RPMI7951 (cell line): ENCODE measurements at regions not wholly inside any gene's neighbourhood (a gene's known extent, or its start where the extent isn't known, plus 50 kb on each side); places are given as distances from the start of the nearest gene placed in this dataset.

Experiments
- DNase-seq: peaks from one replicate; pipeline ENCODE4 v3.0.0-alpha.2; 2012; ENCODE audit warnings: low read depth

DNA sequence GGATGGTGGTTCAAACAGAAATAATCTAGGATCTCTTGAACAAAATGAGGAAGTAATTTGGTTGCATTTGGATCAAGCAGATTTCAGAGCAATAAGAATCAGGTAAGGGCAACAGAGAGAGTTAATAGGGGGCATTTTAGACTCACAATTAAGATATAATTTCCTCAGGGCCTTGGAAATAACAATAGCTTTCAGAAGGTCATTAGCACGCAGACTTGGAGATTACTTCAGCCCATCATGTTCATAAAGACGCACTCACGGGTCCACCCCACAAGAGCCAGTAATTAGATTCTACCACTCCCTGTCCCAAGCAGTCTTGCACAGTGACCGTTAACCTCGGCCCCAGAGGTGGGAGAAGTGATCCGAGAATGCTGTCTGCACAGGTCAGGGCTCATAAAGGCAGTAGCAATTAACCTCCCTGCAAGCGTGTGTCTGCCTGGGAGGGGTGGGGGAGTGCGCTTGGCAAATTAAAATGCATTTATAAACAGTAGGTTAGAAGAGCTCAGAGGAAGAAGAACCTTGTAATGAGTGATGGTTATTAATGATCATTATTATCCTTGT lies 125.7 kb upstream of the CCDC196 start:
- no peak for DNase-seq

DNA sequence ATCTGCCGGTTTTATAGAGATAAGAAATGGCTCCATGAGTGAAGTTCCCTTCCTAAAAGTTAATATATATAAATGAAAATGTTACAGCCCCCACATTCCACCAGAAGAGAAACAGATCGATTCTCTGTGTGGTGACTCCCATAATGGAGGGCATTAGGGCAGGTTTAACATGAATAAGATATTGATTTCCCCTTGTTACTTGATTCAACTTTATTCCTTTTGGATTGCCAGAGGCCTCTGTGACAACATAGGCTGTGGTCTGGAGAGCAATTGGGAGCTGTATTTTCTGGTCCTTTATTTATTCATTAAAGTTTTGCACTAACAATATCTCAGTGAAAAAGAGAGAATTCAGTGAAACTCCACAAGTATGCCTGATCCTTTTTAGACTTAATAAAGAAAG lies 125.2 kb upstream of the CCDC196 start:
- no peak for DNase-seq

DNA sequence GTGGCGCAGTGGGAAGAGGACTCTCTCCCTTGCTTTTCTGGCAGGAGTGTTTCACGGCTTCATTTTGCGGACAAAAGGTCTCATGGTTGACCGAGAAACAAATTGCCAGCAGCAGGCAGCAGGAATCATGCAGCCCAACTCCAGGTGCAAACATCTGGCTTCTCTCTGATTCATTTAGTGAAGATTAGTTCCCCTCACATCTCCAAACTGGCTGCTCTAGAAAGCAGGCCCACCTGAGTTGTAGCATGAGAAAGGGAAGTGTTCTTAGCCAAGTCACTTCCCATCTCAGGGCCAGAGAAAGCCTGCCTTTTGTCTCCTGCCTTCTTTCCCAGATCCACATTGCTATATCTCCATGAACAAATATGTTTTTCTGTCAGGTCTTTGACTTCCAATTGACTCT lies 120.8 kb upstream of the CCDC196 start:
- no peak for DNase-seq

DNA sequence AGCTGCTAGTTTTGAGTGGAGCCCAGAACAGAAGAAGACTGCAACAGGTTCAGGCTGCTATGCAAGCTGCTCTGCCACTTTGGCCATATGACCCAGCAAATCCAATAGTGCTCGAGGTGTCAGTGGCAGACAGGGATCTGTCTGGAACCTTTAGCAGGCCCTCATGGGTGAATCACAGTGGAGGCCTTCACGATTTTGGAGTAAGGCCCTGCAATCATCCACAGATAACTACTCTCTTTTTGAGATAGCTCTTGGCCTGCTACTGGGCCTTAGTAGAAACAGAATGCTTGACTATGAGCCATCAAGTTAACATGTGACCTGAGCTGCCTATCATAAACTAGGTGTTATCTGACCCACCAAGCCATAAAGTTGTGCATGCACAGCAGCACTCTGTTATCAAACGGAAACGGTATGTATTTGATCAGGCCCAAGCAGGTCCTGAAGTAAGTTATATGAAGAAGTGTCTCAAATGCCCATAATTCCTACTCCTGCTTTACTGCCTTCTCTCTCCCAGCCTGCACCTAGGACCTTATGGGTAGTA lies 116.9 kb upstream of the CCDC196 start:
- DNase-seq, result no peak

DNA sequence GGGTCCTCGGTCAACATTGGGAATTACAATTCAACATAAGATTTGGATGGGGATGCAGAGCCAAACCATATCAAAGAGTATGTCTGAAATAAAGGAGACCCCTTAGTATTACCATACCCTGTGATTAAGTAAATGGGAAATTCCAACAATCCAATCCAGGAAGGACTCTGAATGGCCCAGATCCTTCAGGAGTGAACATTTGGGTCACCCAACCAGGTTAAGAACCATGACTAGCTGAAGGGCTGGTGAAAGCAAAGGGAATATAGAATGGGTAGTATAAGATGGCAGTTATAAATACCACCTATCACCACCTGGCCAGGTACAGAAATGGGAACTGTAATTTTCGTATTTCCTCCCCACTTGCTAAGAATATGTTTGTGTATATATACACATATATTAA lies 114.4 kb upstream of the CCDC196 start:
- no peak for DNase-seq

DNA sequence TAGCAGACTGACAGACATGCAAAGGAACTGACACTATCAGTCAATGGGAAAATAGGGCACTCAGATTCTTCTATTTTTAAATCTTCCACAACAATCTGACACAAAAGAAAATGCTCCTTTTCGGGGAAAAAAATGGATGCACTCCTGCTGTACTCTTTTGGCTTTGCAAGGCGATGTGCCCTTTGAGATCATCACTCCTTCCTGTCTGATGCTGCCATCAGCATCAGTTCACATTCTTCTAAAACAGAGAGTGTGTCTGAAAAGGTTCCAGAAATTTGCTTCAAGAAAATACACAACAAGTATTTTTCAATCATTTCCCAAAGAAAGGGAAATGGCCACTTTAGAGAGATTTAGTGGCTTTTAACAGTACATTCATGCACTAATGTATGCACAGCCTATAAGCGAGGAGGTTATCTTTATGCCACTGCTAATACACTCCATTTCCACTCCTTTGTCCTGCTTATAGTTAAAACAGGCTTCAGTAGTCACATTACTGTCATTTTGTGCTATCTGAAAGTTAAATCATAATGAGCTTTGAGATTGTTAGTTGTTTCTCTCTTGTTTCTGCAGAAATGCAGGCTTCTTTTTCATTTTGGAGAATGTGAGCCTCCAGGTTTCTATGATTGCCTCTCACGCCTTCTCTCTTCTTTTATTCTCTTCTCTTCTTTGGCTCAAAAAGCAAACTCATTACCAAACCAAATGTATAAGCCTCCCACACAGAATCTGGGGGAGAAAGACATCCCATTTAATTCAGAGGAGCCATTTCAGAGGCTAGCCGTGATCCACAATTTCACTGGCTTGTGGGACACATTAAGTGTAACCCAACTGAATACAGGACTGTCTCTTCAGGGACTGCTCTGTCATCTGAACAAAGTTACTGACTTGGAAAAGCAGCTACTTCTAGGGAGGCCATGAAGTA lies 110.9 kb upstream of the CCDC196 start:
- DNase-seq, result no peak

DNA sequence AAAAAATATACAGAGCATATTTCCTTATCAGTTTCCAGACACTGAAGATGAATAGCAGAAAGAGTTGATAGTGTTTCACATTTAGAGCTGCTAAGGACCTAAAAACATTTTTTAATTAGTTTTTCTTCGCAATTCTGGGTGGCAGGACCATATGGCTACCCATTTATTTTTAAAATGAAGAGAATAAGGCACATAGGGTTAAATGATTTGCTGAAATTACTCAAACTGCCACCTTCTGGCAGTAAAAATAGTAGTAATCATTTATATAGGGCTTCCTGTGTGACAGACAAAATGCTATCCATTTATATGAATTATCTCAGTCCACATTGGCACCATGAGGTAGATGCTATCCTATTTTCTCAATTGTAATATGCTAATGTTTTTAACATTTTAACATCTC lies 108.6 kb upstream of the CCDC196 start:
- no peak for DNase-seq

DNA sequence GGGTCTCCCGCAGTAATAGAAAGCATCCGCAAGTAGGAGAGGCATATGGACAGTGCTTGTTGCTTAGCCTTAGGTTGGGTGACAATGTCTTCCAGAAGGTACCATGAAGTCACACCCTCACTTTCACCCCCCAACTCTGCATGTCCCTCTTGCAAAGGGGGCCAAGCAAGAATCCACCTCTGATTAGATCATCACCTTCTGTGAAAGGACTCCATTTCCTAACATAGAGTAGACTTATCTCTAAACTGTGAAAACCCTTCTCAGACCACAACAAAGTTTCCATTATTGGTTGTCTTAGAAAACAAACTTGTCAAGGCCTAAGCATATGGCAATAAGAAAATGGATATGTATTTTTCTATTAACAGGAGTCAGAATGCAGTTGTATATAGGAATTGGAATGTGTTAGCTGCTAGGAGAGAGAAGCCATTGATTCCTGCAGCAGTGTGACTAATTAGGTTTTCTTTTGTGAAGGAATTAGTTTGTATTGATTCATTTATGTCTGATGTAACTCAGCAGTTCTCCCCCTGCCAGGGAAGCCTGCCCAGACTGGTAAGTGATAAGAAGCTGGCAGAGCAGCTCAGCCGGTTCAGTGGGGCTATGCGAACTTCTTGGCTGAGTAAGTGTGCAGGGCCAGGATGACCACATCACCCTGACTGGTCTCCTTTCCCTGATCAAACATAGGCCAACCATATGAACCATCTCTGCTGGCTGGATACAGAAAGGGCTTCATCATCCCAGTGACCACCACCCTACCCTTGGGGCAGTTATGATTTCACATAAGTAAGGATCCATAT lies 107.3 kb upstream of the CCDC196 start:
- DNase-seq, result no peak

DNA sequence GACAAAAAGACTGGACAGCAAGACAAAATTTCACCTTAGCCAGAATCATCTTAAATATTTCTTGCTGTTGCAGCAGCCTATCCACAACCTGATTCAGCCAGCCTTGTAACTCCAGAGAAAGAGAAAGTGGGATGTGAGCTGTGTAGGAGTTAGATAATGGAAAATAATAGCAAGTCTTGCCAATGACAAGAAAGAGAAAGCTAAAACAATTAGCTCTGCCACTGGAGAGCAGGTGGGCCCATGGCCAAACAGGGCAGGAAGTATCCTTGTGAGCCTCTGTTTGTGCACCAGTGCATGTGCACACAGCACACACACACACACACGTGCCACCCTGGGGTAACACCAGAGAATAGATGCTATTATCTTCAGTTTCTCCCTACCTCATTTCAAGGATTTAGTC lies 106.0 kb upstream of the CCDC196 start:
- DNase-seq, result no peak

DNA sequence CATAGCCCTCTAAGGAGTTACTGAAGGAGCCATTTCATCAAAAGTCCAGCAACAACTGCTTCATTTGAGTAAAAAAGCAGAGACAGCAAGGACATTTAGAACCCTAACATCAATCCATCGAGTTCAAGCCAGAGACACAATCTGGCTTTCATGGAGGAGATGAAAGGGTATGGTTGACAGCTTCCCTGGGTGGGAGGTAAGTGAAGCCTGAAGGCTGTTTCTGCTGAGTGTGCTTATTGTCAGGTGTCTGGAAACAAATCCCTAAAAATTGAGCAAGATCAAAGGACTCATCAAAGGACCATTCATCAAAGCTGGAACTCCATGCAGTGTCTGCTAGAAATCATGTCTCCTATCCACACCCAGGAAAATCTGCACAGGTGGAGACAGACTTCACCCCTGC lies 104.4 kb upstream of the CCDC196 start:
- DNase-seq, result no peak

DNA sequence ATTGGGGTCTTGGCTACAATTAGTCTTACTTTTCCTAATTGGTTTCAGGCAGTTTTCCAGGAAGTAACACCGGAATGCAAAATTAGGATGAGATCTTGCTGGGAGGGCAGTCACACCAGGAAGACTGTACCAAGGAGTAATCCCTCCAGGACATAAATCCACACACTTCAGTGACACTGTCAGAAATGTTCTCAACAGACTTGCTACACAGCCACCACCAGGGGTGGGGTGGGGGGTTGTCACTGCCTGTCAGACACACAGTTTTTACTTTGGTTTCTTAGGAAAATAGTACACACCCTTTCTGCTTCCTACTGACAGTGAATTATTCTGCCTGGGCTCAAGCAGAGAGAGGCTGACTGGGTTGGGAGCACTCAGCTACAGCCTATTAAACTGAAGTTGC lies 102.9 kb upstream of the CCDC196 start:
- DNase-seq, result no peak

DNA sequence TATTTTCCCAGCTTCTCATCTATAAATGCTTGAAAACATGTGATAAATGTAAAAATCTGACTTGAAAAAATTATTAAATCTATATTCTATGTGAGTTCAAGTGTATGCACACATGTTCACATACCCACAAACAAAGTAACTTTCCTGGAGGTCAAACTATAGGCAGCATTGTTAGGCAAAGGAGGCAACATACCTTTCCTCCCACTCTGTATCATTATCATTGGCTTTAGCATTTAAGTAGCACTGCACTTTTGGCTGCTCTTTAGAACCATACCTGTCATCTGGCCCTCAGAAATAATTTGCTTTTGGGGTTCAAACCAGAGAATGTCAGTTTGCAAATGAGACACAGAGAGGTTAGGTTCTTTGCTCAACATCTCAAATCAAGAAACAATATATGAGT lies 102.4 kb upstream of the CCDC196 start:
- DNase-seq, result no peak

DNA sequence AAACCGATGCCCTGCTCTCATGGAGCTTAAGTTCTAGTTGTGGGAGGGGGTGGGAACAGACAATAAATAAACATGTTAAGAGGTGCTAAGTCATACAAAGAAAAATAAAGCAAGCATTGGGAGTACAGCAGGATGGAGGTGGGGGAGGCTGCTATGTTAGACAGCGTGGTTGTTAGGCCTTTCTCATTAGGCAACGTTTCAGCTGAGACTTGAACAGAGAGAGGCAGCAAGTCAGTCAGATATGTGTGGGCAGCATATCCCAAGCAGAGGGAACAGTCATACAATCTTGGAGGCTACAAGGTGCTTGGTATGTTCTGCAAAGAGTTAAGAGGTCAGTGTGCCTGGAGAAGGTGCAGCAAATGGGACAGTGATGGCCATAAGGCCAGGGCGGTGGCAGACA lies 97.7 kb upstream of the CCDC196 start:
- no peak for DNase-seq

DNA sequence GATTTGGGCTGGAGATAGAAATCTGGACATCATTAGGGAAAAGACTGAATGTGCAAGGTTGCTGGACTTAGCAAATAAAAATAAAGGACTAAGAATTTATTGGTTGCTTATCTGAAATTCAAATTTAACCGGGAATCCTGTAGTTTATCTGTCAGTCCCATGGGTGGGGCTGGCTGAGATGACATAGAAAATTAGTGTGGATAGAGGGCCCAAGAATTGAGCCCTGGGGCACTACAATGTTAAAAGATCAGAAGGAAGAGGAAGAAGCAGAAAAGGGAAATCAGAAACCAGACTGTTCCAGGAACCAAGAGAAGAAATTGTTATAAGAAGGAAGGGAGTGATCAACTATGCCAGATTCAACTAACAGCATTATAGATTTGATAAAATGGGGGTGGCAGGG lies 96.7 kb upstream of the CCDC196 start:
- no peak for DNase-seq

DNA sequence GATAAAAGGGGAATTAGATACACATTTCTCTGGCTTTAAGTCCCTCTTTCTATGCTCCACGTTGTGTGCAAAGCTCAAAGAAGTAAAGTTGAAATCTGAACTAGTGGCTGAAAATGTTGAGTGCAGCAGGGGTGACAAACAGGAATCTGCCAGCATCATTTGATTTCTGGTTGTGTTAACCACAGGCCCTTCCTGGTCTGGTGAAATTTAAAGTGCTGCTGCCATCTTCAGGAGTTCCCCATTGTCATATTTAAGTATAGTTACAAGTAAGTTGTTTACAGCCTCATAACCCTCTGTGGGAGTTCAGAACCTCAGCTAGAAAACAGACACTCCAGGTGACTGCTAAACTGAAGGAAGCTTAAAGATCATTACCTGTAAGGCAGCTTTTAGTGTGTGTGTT lies 90.9 kb upstream of the CCDC196 start:
- no peak for DNase-seq

DNA sequence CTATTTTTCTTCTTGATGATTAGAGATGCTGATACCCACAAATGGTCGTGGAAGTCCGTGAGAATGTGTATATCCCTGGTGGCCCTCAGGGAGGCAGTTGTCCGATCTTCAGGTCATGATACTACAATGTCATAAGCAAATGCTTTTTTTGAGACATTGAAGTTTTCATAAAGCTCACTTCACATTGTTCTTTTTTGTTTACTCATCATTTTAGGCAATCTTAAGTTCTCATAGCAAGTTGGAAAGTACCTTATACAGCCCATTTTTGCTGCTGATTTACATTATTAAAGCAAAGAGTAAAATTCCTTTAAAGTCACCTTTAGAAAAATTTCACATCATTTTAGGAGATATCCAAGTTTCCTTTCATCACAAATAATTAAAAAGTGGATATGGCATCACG lies 90.0 kb upstream of the CCDC196 start:
- no peak for DNase-seq

DNA sequence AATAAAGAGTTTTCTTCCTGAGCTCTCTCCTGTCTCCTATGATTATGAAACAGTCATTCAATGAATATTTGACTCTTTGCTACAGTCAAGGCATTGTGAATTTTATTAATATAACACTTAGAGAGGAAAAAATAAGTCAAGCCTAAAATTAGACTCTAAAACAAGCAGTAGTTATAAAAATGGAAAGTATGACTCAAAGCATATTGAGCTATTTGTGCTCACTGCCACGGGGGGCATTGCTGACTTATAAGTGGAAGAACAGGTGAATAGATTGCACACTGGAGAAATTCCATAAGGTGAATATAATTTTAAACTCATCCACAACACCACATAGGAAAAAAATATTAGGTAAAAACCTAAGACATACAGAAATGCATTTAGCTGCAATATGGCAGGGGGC lies 87.7 kb upstream of the CCDC196 start:
- DNase-seq, result no peak

DNA sequence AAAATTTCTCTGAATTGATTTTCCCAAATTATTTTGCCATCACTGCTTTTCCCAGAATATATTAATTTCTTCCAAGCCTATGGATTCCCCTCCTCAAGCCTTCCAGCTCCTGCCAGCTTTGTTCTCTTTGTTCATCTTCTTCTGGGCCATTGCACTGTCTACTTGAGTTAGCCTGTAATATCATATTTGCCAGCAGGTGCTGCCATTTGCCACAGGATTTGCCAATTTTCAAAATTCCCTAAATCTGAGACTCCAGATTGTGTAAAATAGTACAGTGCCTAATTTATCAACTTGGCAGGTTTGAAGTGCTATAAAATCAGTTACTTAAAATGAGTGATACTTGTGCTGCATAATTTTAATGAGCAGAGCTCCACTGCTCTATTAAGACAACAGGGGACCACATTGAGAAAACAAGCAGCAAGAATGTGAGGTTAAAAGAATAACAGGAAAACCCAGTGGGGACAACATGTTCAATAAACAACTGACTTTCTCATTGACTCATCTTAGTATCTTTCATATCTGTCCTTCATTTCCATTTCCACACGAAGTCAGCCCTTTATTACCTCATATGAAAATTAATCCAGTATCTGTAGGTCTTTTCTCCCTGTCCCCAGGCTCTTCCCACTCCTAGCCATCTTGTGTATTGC lies 84.6 kb upstream of the CCDC196 start:
- DNase-seq, result peak; percentile 2

DNA sequence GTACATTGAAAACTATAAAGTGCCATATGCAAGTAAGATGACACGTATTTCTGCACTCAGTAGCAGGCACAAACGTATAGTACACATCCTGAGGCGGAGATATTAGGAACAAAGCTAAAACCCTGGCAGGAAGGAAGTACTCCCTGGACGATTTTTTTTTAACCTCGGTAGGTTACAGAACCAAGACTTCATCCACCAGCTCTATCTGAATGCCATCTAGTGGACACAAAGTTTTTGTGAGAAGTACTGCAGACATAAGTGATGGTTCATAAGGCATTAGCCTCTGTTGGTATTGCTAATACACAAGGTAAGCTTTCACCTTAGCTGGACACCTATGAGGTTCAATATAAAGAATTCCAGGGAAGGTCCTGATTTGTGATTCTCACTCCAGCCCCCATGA lies 83.0 kb upstream of the CCDC196 start:
- DNase-seq, result peak; percentile 39

DNA sequence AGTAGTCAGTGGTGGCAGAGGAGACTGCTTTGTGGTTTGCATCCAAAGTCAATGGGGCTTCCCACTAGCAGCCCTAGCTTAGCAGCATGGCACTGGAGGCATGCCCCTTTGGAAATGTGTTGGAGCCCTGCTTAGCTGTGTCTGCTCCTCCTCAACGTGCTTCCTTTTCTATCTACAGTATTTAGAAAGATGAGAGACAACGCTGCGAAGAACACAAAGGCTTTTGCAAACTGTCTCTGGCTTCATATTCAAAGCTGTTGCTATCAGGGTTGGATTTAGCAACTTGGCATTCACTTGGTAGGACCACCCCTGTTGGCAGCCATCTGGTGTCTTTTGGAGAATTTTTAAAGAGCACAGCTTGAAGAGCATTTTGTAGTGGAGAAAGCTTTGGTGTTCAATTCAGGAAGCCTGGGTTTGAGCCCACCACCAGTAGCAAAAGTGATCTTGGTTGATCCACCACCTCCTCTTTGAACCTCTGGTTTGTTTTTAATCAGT lies 82.1 kb upstream of the CCDC196 start:
- DNase-seq, result no peak

DNA sequence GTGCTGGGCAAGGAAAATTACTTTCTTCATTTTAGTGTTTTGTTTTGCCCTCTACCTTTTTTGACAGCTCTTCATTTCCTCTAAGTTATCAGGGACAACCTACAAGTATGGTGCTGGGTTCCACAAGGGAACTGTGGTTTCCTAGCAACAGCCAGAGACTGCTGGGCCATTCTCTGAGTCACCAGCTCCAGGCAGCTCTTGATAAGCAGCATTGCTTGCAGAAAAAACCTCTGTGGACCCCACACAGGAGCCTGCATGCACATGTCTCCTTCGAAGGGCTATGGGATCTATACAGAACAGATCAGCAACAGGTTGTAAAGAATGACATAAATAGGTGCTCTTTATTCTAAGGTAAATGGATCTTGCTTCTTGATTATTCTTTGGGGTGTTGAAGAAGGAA lies 81.0 kb upstream of the CCDC196 start:
- DNase-seq, result peak; percentile 31

DNA sequence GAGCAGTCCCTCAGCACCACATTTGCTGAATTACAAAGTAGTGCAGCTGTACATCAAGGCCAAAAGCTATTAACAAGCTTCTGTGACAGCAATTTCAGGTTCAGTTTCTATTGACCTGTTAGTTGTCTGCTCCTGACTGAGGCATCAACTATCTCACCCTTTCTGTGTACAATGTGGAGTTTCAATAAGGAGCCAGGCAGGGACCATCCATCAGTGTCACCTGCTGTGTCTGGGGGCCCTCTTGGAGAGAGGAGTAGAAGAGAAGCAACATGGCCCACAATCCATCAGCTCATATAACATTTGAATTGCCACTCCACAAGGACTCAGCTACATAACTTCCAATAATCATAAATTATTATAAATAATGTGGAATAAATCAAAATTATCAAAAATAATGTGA lies 72.3 kb upstream of the CCDC196 start:
- DNase-seq, result no peak
